Loucy (cell line): ENCODE measurements at regions not wholly inside any gene's neighbourhood (a gene's known extent, or its start where the extent isn't known, plus 50 kb on each side); places are given as distances from the start of the nearest gene placed in this dataset.

Experiments
- H2AFZ ChIP-seq: fragments of 200-600 bp; sonication (generic); 2 replicates; pipeline ENCODE4 v1.6.0; 2016; ENCODE audit warnings: antibody characterized with exemption, mild to moderate bottlenecking, low read length, moderate library complexity
- H3F3A ChIP-seq: fragments of 200-600 bp; 2 replicates; pipeline ENCODE4 v1.6.0; 2016; ENCODE audit warnings: antibody characterized with exemption, low read depth, mild to moderate bottlenecking
- H3K27me3 ChIP-seq: fragments of 200-600 bp; sonication (generic); 2 replicates; pipeline ENCODE4 v1.6.1; 2014; ENCODE audit warnings: low read length, mild to moderate bottlenecking; ENCODE audit not compliant: insufficient read depth, poor library complexity, severe bottlenecking
- H3K36me3 ChIP-seq: fragments of 200-600 bp; sonication (generic); 2 replicates; pipeline ENCODE4 v1.6.1; 2016; ENCODE audit warnings: low read length; ENCODE audit not compliant: insufficient read depth
- H3K4me1 ChIP-seq: fragments of 200-600 bp; sonication (generic); 2 replicates; pipeline ENCODE4 v1.5.1; 2014; ENCODE audit warnings: low read length, mild to moderate bottlenecking; ENCODE audit not compliant: insufficient read depth, poor library complexity, severe bottlenecking
- H3K4me2 ChIP-seq: fragments of 200-600 bp; sonication (generic); 2 replicates; pipeline ENCODE4 v1.6.0; 2014; ENCODE audit warnings: antibody characterized with exemption, low read length, low read depth, mild to moderate bottlenecking; ENCODE audit not compliant: poor library complexity, severe bottlenecking
- H3K4me3 ChIP-seq: fragments of 200-600 bp; sonication (generic); 2 replicates; pipeline ENCODE4 v1.5.1; 2014; ENCODE audit warnings: low read length, mild to moderate bottlenecking, mixed read lengths; ENCODE audit not compliant: poor library complexity, severe bottlenecking
- H3K79me2 ChIP-seq: fragments of 200-600 bp; sonication (generic); 2 replicates; pipeline ENCODE4 v1.6.1; 2014; ENCODE audit warnings: low read length; ENCODE audit not compliant: insufficient read depth
- H3K9ac ChIP-seq: fragments of 200-600 bp; sonication (generic); 2 replicates; pipeline ENCODE4 v1.6.0; 2014; ENCODE audit warnings: mild to moderate bottlenecking, low read depth, low read length, moderate library complexity; ENCODE audit not compliant: poor library complexity, severe bottlenecking
- H3K9me2 ChIP-seq: fragments of 200-600 bp; sonication (generic); replicated peaks from 2 replicates; pipeline ENCODE4 v1.6.1; 2016; ENCODE audit warnings: low read depth, low read length, mixed read lengths
- H3K9me3 ChIP-seq: fragments of 200-600 bp; sonication (generic); 2 replicates; pipeline ENCODE4 v1.6.1; 2014; ENCODE audit warnings: mild to moderate bottlenecking, antibody characterized with exemption, low read length, low read depth; ENCODE audit not compliant: insufficient read depth
- H4K20me1 ChIP-seq: fragments of 200-600 bp; sonication (generic); 2 replicates; pipeline ENCODE4 v1.6.0; 2014; ENCODE audit warnings: antibody characterized with exemption, low read length, mild to moderate bottlenecking; ENCODE audit not compliant: insufficient read depth, poor library complexity, severe bottlenecking
- CTCF ChIP-seq: fragments of 200-600 bp; sonication (generic); conservative IDR thresholded peaks from 2 replicates; pipeline ENCODE4 v1.5.1; 2014; ENCODE audit warnings: mild to moderate bottlenecking, antibody characterized with exemption, low read length
- EZH2phosphoT487 ChIP-seq: fragments of 200-600 bp; IDR thresholded peaks from 2 replicates; pipeline ENCODE4 v1.6.1; 2018; ENCODE audit warnings: antibody characterized with exemption, mild to moderate bottlenecking, moderate library complexity, borderline replicate concordance

DNA sequence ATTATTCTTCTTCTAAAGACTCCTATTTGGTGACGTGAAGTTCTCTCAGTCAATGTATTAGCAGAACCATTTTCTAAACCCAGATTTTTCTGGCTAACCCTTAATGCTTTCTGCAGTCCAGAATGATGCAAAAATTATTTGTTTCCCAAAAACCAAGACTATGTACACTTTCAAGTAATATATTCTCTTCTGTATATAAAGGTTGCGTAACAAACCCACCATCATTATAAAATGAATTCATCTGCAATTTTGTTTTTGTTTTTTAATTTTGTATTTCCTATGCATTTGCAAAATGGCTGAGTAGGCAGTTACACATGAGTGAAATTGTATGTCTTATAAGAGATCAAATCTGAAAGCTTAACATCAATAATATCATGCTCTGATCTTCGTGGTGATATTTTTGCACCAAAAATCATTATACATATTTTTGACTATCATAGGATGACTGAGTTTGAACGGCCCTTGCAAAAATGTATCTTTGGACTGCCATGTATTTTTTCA lies 593.6 kb downstream of the ZIC1 start:
- peaks cover 4% of the 10 kb centered on the region for H3K4me1 ChIP-seq
- H3K9me2 ChIP-seq: no peaks in the 10 kb centered on the region
- no peaks in the 10 kb centered on the region for H3K36me3 ChIP-seq
- H3K9me3 ChIP-seq: no peaks in the 10 kb centered on the region
- no peak overlapping the region for H3K4me2 ChIP-seq
- H3K9ac ChIP-seq: no peak overlapping the region
- H3K27me3 ChIP-seq: no peaks in the 10 kb centered on the region
- no peak for TF ChIP-seq CTCF
- no peak for TF ChIP-seq EZH2phosphoT487
- H2AFZ ChIP-seq: no peak overlapping the region
- no peaks in the 10 kb centered on the region for H4K20me1 ChIP-seq
- no peak overlapping the region for H3K4me3 ChIP-seq
- no peaks in the 10 kb centered on the region for H3F3A ChIP-seq
- no peaks in the 10 kb centered on the region for H3K79me2 ChIP-seq

DNA sequence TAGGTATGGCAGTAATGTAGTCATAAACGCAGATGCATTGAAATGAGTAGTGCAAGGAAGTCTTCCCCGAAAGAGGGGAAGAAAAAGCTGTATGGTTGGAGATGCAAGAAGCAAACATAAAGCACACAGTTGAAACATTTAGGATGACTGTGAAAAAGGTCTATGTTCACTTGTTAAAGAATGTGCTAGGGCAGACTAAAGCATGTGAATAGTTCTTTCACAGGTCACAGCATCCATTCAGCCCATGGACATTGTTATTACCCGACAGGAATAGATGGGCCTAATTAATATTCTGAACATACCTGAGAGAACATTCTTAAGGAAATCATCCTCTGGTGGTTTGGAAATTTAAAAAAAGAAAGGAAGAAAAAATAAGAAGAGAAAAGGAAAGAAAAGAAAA lies 595.2 kb downstream of the ZIC1 start:
- Histone ChIP-seq H3K9ac (no peak overlapping the region), H4K20me1 (no peaks in the 10 kb centered on the region), H2AFZ (no peak overlapping the region), H3K79me2 (no peaks in the 10 kb centered on the region), H3K27me3 (no peaks in the 10 kb centered on the region), H3K9me3 (no peaks in the 10 kb centered on the region), H3F3A (no peaks in the 10 kb centered on the region), H3K4me1 (peaks cover 4% of the 10 kb centered on the region), H3K4me3 (no peak overlapping the region), H3K36me3 (no peaks in the 10 kb centered on the region), H3K4me2 (no peak overlapping the region), H3K9me2 (no peaks in the 10 kb centered on the region)
- TF ChIP-seq EZH2phosphoT487: no peak
- no peak for TF ChIP-seq CTCF

- Histone ChIP-seq H2AFZ (no peak overlapping the region), H3K27me3 (no peaks in the 10 kb centered on the region), H3K36me3 (no peaks in the 10 kb centered on the region), H3K9ac (no peak overlapping the region), H4K20me1 (no peaks in the 10 kb centered on the region), H3K9me2 (no peaks in the 10 kb centered on the region), H3K79me2 (no peaks in the 10 kb centered on the region), H3F3A (no peaks in the 10 kb centered on the region), H3K4me2 (no peak overlapping the region), H3K4me3 (no peak overlapping the region), H3K9me3 (no peaks in the 10 kb centered on the region), H3K4me1 (peaks cover 4% of the 10 kb centered on the region)
- TF ChIP-seq EZH2phosphoT487 (no peak), CTCF (no peak)
Observed at GRCh38 chr3:148005456-148005855, 596.3 kb downstream of the ZIC1 start.
